Activated CD8-positive, alpha-beta T cell treated with anti-CD3 and anti-CD28 coated beads for 36 hours (primary cell): ENCODE measurements at regions not wholly inside any gene's neighbourhood (a gene's known extent, or its start where the extent isn't known, plus 50 kb on each side); places are given as distances from the start of the nearest gene placed in this dataset.

Experiments
- ATAC-seq: fragments of 200-7000 bp; cut with Tn5 transposase; one replicate; pipeline ENCODE4 v1.10.0; 2021; ENCODE audit warnings: mild to moderate bottlenecking, moderate library complexity
- CTCF ChIA-PET: fragments of 350-600 bp; sonication (Branson Sonifier 250); formaldehyde crosslinking; loops from one replicate; lab custom pipeline; 2021; ENCODE audit warnings: antibody characterized with exemption; lab: Charles Lee
- POLR2A ChIA-PET: fragments of 350-600 bp; sonication (Branson Sonifier 250); formaldehyde crosslinking; loops from one replicate; lab custom pipeline; 2021; ENCODE audit warnings: antibody characterized with exemption; lab: Charles Lee
- DNase-seq: peaks from one replicate; pipeline ENCODE4 v3.0.0-alpha.2; 2020
- H3K27ac Mint-ChIP-seq: one replicate; pipeline ENCODE4 v1.8.0; 2021; ENCODE audit warnings: mild to moderate bottlenecking, mixed read lengths
- H3K27me3 Mint-ChIP-seq: one replicate; pipeline ENCODE4 v1.8.0; 2021; ENCODE audit warnings: mixed read lengths
- H3K36me3 Mint-ChIP-seq: one replicate; pipeline ENCODE4 v1.8.0; 2021; ENCODE audit warnings: low read depth, mixed read lengths
- H3K4me1 Mint-ChIP-seq: one replicate; pipeline ENCODE4 v1.8.0; 2021; ENCODE audit warnings: low read depth, mixed read lengths
- H3K4me3 Mint-ChIP-seq: one replicate; pipeline ENCODE4 v1.8.0; 2021; ENCODE audit warnings: mild to moderate bottlenecking, moderate library complexity, mixed read lengths
- H3K9me3 Mint-ChIP-seq: one replicate; pipeline ENCODE4 v1.8.0; 2021; ENCODE audit warnings: mixed read lengths
- CTCF ChIP-seq: fragments of 200-600 bp; IDR thresholded peaks from one replicate; pipeline ENCODE4 v1.8.0; 2022; ENCODE audit warnings: antibody characterized with exemption, mild to moderate bottlenecking
- intact Hi-C: fragments of 100-400 bp; cut with micrococcal nuclease; formaldehyde crosslinking; loops from one replicate; pipeline ENCODE4 v1.10.0; 2022

- ATAC-seq (no peak), DNase-seq (no peak)
- Mint-ChIP-seq H3K36me3 (no peaks in the 10 kb centered on the region), H3K4me3 (no peak overlapping the region), H3K9me3 (no peaks in the 10 kb centered on the region), H3K4me1 (no peaks in the 10 kb centered on the region), H3K27me3 (no peaks in the 10 kb centered on the region), H3K27ac (no peak overlapping the region)
- TF ChIP-seq CTCF: no peak
- intact Hi-C loops: no loop called here
- ChIA-PET POLR2A (no interaction called here), CTCF (no interaction called here)
Measured at GRCh38 chr10:2111965-2112364, 374.6 kb upstream of the ADARB2 start.

- Mint-ChIP-seq H3K9me3 (no peaks in the 10 kb centered on the region), H3K4me1 (no peaks in the 10 kb centered on the region), H3K27me3 (peaks cover 2% of the 10 kb centered on the region), H3K36me3 (no peaks in the 10 kb centered on the region), H3K4me3 (no peak overlapping the region), H3K27ac (no peak overlapping the region)
- POLR2A ChIA-PET: no interaction called here
- TF ChIP-seq CTCF: no peak
- intact Hi-C loops: no loop called here
- no peak for DNase-seq
- no peak for ATAC-seq
- CTCF ChIA-PET: no interaction called here
Measured at GRCh38 chr10:2108496-2108895, 371.2 kb upstream of the ADARB2 start.

- Mint-ChIP-seq H3K9me3 (no peaks in the 10 kb centered on the region), H3K27ac (no peak overlapping the region), H3K36me3 (no peaks in the 10 kb centered on the region), H3K4me1 (no peaks in the 10 kb centered on the region), H3K27me3 (peaks cover 2% of the 10 kb centered on the region), H3K4me3 (no peak overlapping the region)
- POLR2A ChIA-PET: no interaction called here
- DNase-seq (no peak), ATAC-seq (no peak)
- CTCF ChIA-PET: no interaction called here
- intact Hi-C loops: no loop called here
- TF ChIP-seq CTCF: no peak
Measured at GRCh38 chr10:2106641-2107040, 369.3 kb upstream of the ADARB2 start.

GRCh38 chr10:2099321-2099720 is 362.0 kb upstream of the ADARB2 start:
- H3K36me3 Mint-ChIP-seq: no peaks in the 10 kb centered on the region
- CTCF ChIA-PET: no interaction called here
- H3K4me1 Mint-ChIP-seq: no peaks in the 10 kb centered on the region
- H3K4me3 Mint-ChIP-seq: no peak overlapping the region
- TF ChIP-seq CTCF: no peak
- intact Hi-C loops: no loop called here
- DNase-seq: no peak
- H3K9me3 Mint-ChIP-seq: no peaks in the 10 kb centered on the region
- ATAC-seq: no peak
- no peak overlapping the region for H3K27ac Mint-ChIP-seq
- POLR2A ChIA-PET: no interaction called here
- peaks cover under 1% of the 10 kb centered on the region for H3K27me3 Mint-ChIP-seq

GRCh38 chr10:2097937-2098336 is 360.6 kb upstream of the ADARB2 start:
- POLR2A ChIA-PET: no interaction called here
- Mint-ChIP-seq H3K27ac (no peak overlapping the region), H3K4me1 (no peaks in the 10 kb centered on the region), H3K36me3 (no peaks in the 10 kb centered on the region), H3K4me3 (no peak overlapping the region), H3K9me3 (no peaks in the 10 kb centered on the region), H3K27me3 (no peaks in the 10 kb centered on the region)
- intact Hi-C loops: no loop called here
- DNase-seq (no peak), ATAC-seq (no peak)
- CTCF ChIA-PET: no interaction called here
- no peak for TF ChIP-seq CTCF
